ENCODE measurements at regions not wholly inside any gene's neighbourhood (a gene's known extent, or its start where the extent isn't known, plus 50 kb on each side); places are given as distances from the start of the nearest gene placed in this dataset.

GRCh38 chr9:31290731-31291130, 1093.7 kb upstream of the ACO1 start (continued):
- TF ChIP-seq USF2 (IDR thresholded peaks at IDR 0.05; ENCODE audit: low read length), result no peak
- no peak for TF ChIP-seq PHF8 (conservative IDR thresholded peaks at IDR 0.05; ENCODE audit: low read depth, low read length)
- TF ChIP-seq SUZ12 (IDR thresholded peaks at IDR 0.05; ENCODE audit: low read length), result no peak
- TF ChIP-seq SRF (IDR thresholded peaks at IDR 0.05; ENCODE audit: low read depth, low read length), result no peak
- TF ChIP-seq TBP (IDR thresholded peaks at IDR 0.05; ENCODE audit: low read depth, low read length), result no peak
- no peak for TF ChIP-seq KDM5A (IDR thresholded peaks at IDR 0.05; ENCODE audit: low read length)
- TF ChIP-seq YY1 (IDR thresholded peaks at IDR 0.05; ENCODE audit: low read depth, low read length), result no peak
- no peak for TF ChIP-seq SIRT6 (IDR thresholded peaks at IDR 0.05; ENCODE audit: low read length)
